ENCODE measurements at regions not wholly inside any gene's neighbourhood (a gene's known extent, or its start where the extent isn't known, plus 50 kb on each side); places are given as distances from the start of the nearest gene placed in this dataset.
"Not testable (repeated sequence)": the region's sequence is repeated elsewhere in the genome, so short reads cannot be mapped to it uniquely, and the experiment has no call there.

DNA sequence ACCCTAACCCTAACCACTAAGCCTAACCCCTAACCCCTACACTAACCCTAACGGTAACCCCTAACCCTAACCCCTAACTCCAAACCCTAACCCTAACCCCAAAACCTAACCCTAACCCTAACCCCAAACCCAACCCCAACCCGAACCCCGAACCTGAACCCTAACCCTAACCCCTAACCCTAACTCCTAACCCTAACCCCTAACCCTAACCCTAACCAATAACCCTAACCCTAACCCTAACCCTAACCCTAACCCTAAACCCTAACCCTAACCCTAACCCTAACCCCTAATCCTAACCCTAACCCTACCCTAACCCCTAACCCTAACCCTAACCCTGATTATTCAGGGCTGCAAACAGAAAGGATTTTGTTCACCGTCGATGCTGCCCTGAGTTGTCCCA is 144.6 kb upstream of the DUSP22 start:
- ATAC-seq; H3K27ac ChIP-seq (ENCODE audit: low read depth, low read length); H4K20me1 ChIP-seq (ENCODE audit: insufficient read depth); H3K9ac ChIP-seq (ENCODE audit: low read length); RAD21 ChIA-PET (ENCODE audit: low non-redundant PET in 1 of 2, low total read pairs in 2 of 2, uncharacterized antibody in 2 of 2, unreplicated experiment in 2 of 2); DNase-seq (ENCODE audit: low read depth, low spot score); H3K36me3 ChIP-seq (ENCODE audit: control insufficient read depth in 1 of 2, insufficient read depth in 2 of 2, low read length in 2 of 2); H3K9me3 ChIP-seq (ENCODE audit: control insufficient read depth in 1 of 2, insufficient read depth in 1 of 2, low read depth in 1 of 2, low read length in 2 of 2); H3K4me3 ChIP-seq (replicated peaks in 1 of 2; ENCODE audit: low read depth in 1 of 2, low read length in 2 of 2); H3K9me2 ChIP-seq (ENCODE audit: insufficient read depth); POLR2A ChIA-PET; intact Hi-C loops (cut with micrococcal nuclease); H3K79me2 ChIP-seq (ENCODE audit: insufficient read depth, low read length); H3K4me2 ChIP-seq (ENCODE audit: low read length); BruUV-seq (replicated peaks); H2AFZ ChIP-seq (ENCODE audit: low read depth, low read length, poor library complexity, severe bottlenecking); H3K4me1 ChIP-seq (ENCODE audit: control insufficient read depth in 1 of 2, insufficient read depth in 2 of 2, low read length in 2 of 2); H3K27me3 ChIP-seq (ENCODE audit: insufficient read depth, low read length); CTCF ChIA-PET: not testable (repeated sequence)

DNA sequence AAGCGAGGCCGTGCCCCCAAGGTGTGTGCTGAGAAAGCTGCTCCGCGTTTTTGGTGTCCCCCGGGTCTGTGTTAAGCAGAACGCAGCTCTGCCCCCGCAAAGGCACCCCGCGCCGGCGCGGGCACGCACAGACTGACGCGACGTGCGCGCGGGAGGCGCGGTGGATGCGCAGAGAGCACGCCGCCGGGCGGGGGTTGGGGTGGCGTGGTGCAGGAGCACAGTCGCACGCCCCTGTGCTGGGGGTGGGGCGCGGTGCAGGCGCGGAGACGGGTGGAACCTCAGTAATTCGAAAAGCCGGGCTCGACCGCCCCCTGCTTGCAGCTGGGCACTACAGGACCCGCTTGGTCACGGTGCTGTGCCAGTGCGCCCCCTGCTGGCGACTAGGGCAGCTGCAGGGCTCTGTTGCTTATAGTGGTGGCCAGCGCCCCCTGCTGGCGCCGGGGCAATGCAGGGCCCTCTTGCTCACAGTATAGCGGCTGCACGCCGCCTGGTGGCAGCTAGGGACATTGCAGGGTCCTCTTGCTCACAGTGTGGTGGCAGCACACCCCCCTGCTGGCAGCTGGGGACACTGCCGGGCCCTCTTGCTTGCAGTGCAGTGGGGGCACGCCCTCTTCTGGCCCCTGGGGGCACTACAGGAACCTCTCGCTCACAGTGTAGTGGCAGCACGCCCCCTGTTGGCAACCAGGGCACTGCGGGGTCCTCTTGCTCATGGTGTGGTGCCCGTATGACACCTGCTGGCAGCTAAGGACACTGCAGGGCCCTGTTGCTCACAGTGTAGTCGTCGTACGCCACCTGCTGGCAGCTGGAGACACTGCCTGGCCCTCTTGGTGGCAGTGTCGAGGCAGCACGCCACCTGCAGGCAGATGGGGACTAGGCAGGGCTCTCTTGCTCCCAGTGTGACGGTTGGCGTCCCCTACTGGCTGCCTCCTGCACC is 144.0 kb upstream of the DUSP22 start:
- H3K4me1 ChIP-seq (ENCODE audit: control insufficient read depth in 1 of 2, insufficient read depth in 2 of 2, low read length in 2 of 2); H3K9ac ChIP-seq (ENCODE audit: low read length); H3K27ac ChIP-seq (ENCODE audit: low read depth, low read length); BruUV-seq (replicated peaks); RAD21 ChIA-PET (ENCODE audit: low non-redundant PET in 1 of 2, low total read pairs in 2 of 2, uncharacterized antibody in 2 of 2, unreplicated experiment in 2 of 2); POLR2A ChIA-PET; H3K4me3 ChIP-seq (replicated peaks in 1 of 2; ENCODE audit: low read depth in 1 of 2, low read length in 2 of 2); CTCF ChIA-PET; H3K9me2 ChIP-seq (ENCODE audit: insufficient read depth); H3K36me3 ChIP-seq (ENCODE audit: control insufficient read depth in 1 of 2, insufficient read depth in 2 of 2, low read length in 2 of 2); H2AFZ ChIP-seq (ENCODE audit: low read depth, low read length, poor library complexity, severe bottlenecking); H3K4me2 ChIP-seq (ENCODE audit: low read length); H4K20me1 ChIP-seq (ENCODE audit: insufficient read depth); H3K79me2 ChIP-seq (ENCODE audit: insufficient read depth, low read length); H3K9me3 ChIP-seq (ENCODE audit: control insufficient read depth in 1 of 2, insufficient read depth in 1 of 2, low read depth in 1 of 2, low read length in 2 of 2); H3K27me3 ChIP-seq (ENCODE audit: insufficient read depth, low read length); intact Hi-C loops (cut with micrococcal nuclease): not testable (repeated sequence)
- DNase-seq (ENCODE audit: low read depth, low spot score) (peak; percentile 67), ATAC-seq (peak; percentile 82)
- TF ChIP-seq, protein P1, sequence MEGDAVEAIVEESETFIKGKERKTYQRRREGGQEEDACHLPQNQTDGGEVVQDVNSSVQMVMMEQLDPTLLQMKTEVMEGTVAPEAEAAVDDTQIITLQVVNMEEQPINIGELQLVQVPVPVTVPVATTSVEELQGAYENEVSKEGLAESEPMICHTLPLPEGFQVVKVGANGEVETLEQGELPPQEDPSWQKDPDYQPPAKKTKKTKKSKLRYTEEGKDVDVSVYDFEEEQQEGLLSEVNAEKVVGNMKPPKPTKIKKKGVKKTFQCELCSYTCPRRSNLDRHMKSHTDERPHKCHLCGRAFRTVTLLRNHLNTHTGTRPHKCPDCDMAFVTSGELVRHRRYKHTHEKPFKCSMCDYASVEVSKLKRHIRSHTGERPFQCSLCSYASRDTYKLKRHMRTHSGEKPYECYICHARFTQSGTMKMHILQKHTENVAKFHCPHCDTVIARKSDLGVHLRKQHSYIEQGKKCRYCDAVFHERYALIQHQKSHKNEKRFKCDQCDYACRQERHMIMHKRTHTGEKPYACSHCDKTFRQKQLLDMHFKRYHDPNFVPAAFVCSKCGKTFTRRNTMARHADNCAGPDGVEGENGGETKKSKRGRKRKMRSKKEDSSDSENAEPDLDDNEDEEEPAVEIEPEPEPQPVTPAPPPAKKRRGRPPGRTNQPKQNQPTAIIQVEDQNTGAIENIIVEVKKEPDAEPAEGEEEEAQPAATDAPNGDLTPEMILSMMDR (IDR thresholded peaks at IDR 0.05 in 2 of 3, conservative IDR thresholded peaks at IDR 0.05 in 1 of 3; ENCODE audit: borderline replicate concordance in 1 of 3, insufficient read depth in 1 of 3, low read depth in 2 of 3, low read length in 2 of 3) = peak; percentile 51 to 97 (median 58)
- TF ChIP-seq RAD21 (IDR thresholded peaks at IDR 0.05; ENCODE audit: low read depth) (peak; percentile 65), SRF (IDR thresholded peaks at IDR 0.05; ENCODE audit: low read depth) (peak; percentile 47; the same call in 1 of the 2 replicates)

DNA sequence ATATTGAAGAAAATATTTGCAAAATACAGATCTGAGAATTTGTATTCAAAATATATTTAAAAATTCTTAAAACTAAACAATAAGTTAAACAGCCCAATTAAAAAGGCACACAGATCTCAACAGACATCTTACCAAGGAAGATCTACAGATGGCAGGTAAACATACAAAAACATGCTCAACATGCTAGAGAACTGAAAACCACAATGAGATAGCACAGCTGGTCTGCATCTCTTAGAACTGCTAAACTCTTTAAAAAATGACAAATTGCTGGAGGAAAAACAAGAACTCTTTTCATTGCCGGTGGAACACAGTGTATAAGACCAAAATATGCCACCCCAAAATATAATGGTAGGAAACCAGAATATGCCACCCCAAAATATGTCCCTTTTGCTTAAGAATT is 142.1 kb upstream of the DUSP22 start:
- H3K9ac ChIP-seq (ENCODE audit: low read length); H4K20me1 ChIP-seq (ENCODE audit: insufficient read depth); H3K9me2 ChIP-seq (ENCODE audit: insufficient read depth); BruUV-seq (replicated peaks); H3K4me1 ChIP-seq (ENCODE audit: control insufficient read depth in 1 of 2, insufficient read depth in 2 of 2, low read length in 2 of 2); ATAC-seq; POLR2A ChIA-PET; H3K27ac ChIP-seq (ENCODE audit: low read depth, low read length); H3K79me2 ChIP-seq (ENCODE audit: insufficient read depth, low read length); DNase-seq (ENCODE audit: low read depth, low spot score); RAD21 ChIA-PET (ENCODE audit: low non-redundant PET in 1 of 2, low total read pairs in 2 of 2, uncharacterized antibody in 2 of 2, unreplicated experiment in 2 of 2); H3K4me2 ChIP-seq (ENCODE audit: low read length); H3K27me3 ChIP-seq (ENCODE audit: insufficient read depth, low read length); H3K36me3 ChIP-seq (ENCODE audit: control insufficient read depth in 1 of 2, insufficient read depth in 2 of 2, low read length in 2 of 2); CTCF ChIA-PET; H3K9me3 ChIP-seq (ENCODE audit: control insufficient read depth in 1 of 2, insufficient read depth in 1 of 2, low read depth in 1 of 2, low read length in 2 of 2); intact Hi-C loops (cut with micrococcal nuclease); H3K4me3 ChIP-seq (replicated peaks in 1 of 2; ENCODE audit: low read depth in 1 of 2, low read length in 2 of 2); H2AFZ ChIP-seq (ENCODE audit: low read depth, low read length, poor library complexity, severe bottlenecking): not testable (repeated sequence)

DNA sequence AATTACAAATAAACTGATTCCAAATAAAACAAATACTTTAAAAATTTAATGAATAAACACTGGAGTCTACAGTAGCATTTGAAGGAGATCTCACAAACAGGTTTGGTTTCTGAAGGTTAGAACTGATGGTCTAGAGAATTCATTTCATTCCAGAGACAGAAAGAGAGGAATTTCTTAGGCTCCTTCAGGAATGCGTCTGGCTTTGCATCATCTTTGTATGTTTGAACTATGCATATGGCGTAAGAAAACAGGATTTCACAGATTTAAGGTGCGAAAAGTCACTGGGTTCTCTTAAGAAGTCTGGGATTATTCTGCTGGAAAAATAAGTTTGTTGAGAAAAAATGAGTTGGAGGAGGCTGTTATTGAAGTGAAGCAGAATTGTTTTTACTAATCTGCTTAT is 139.9 kb upstream of the DUSP22 start:
- not testable (repeated sequence) for H2AFZ ChIP-seq (ENCODE audit: low read depth, low read length, poor library complexity, severe bottlenecking)

More for the DNA sequence above, 139.9 kb upstream of the DUSP22 start:
- CTCF ChIA-PET; BruUV-seq (replicated peaks); H3K27ac ChIP-seq (ENCODE audit: low read depth, low read length); POLR2A ChIA-PET; RAD21 ChIA-PET (ENCODE audit: low non-redundant PET in 1 of 2, low total read pairs in 2 of 2, uncharacterized antibody in 2 of 2, unreplicated experiment in 2 of 2); H4K20me1 ChIP-seq (ENCODE audit: insufficient read depth); H3K9me3 ChIP-seq (ENCODE audit: control insufficient read depth in 1 of 2, insufficient read depth in 1 of 2, low read depth in 1 of 2, low read length in 2 of 2); DNase-seq (ENCODE audit: low read depth, low spot score); H3K9ac ChIP-seq (ENCODE audit: low read length); H3K4me1 ChIP-seq (ENCODE audit: control insufficient read depth in 1 of 2, insufficient read depth in 2 of 2, low read length in 2 of 2); H3K36me3 ChIP-seq (ENCODE audit: control insufficient read depth in 1 of 2, insufficient read depth in 2 of 2, low read length in 2 of 2); H3K4me2 ChIP-seq (ENCODE audit: low read length); H3K4me3 ChIP-seq (replicated peaks in 1 of 2; ENCODE audit: low read depth in 1 of 2, low read length in 2 of 2); H3K79me2 ChIP-seq (ENCODE audit: insufficient read depth, low read length); H3K27me3 ChIP-seq (ENCODE audit: insufficient read depth, low read length); intact Hi-C loops (cut with micrococcal nuclease); H3K9me2 ChIP-seq (ENCODE audit: insufficient read depth); ATAC-seq: not testable (repeated sequence)

All from HCT116 (cell line).